Muscle of leg (tissue), 3 donors: ENCODE measurements at regions not wholly inside any gene's neighbourhood (a gene's known extent, or its start where the extent isn't known, plus 50 kb on each side); places are given as distances from the start of the nearest gene placed in this dataset.

Experiments
- DNase-seq: peaks from one replicate; pipeline ENCODE4 v3.0.0; 2013
- H3K27ac ChIP-seq: one replicate; pipeline ENCODE4 v1.5.1; 2013; ENCODE audit warnings: mild to moderate bottlenecking, low read length, control low read depth
- H3K27me3 ChIP-seq: one replicate; pipeline ENCODE4 v1.6.1; 2013; ENCODE audit warnings: low read length; ENCODE audit not compliant: control insufficient read depth, insufficient read depth
- H3K36me3 ChIP-seq: one replicate; pipeline ENCODE4 v1.6.1; 2013; ENCODE audit warnings: low read length; ENCODE audit not compliant: control insufficient read depth, insufficient read depth
- H3K4me1 ChIP-seq: one replicate; pipeline ENCODE4 v1.6.1; 2013; ENCODE audit warnings: low read length; ENCODE audit not compliant: control insufficient read depth, insufficient read depth
- H3K4me3 ChIP-seq: one replicate; pipeline ENCODE4 v1.5.1; 2013; ENCODE audit warnings: low read length, control low read depth
- H3K9me3 ChIP-seq: replicated peaks from 2 replicates; pipeline ENCODE4 v1.6.1; 2013; ENCODE audit warnings: low read depth, low read length; ENCODE audit not compliant: control insufficient read depth
- WGBS: methylation state at CpG from one replicate; pipeline ENCODE4 v1.1.5; 2013; ENCODE audit warnings: missing lambda C conversion rate; ENCODE audit not compliant: insufficient coverage; 5-methylcytosine and 5-hydroxymethylcytosine counted together

GRCh38 chr20:48409055-48409615 lies 418.7 kb downstream of the PREX1 start:
- Histone ChIP-seq H3K27me3 (peaks cover 12% of the 10 kb centered on the region), H3K36me3 (no peaks in the 10 kb centered on the region), H3K9me3 (no peaks in the 10 kb centered on the region), H3K4me1 (peaks cover 11% of the 10 kb centered on the region), H3K4me3 (no peak overlapping the region), H3K27ac (no peak overlapping the region)
- WGBS, result 62% methylated on average over 1 of the region's 4 CpGs
- DNase-seq, result no peak

GRCh38 chr20:48407710-48408109 lies 420.1 kb downstream of the PREX1 start:
- no peak for DNase-seq
- H3K27ac ChIP-seq, result no peak overlapping the region
- WGBS, result 96% methylated on average over 3 of the region's 6 CpGs
- peaks cover 14% of the 10 kb centered on the region for H3K27me3 ChIP-seq
- H3K36me3 ChIP-seq, result no peaks in the 10 kb centered on the region
- no peaks in the 10 kb centered on the region for H3K9me3 ChIP-seq
- no peak overlapping the region for H3K4me3 ChIP-seq
- H3K4me1 ChIP-seq, result peaks cover 11% of the 10 kb centered on the region

GRCh38 chr20:48406912-48407340 lies 420.9 kb downstream of the PREX1 start:
- no peak for DNase-seq
- Histone ChIP-seq H3K4me1 (peaks cover 10% of the 10 kb centered on the region), H3K36me3 (no peaks in the 10 kb centered on the region), H3K4me3 (no peak overlapping the region), H3K27me3 (peaks cover 14% of the 10 kb centered on the region), H3K9me3 (no peaks in the 10 kb centered on the region), H3K27ac (no peak overlapping the region)
- no CpG with 5 or more reads among the region's 5 CpGs for WGBS

- DNase-seq, result no peak
- H3K4me1 ChIP-seq, result peaks cover 6% of the 10 kb centered on the region
- H3K27ac ChIP-seq, result no peak overlapping the region
- H3K36me3 ChIP-seq, result no peaks in the 10 kb centered on the region
- WGBS, result 56% methylated on average over 3 of the region's 4 CpGs
- H3K9me3 ChIP-seq, result no peaks in the 10 kb centered on the region
- peaks cover 14% of the 10 kb centered on the region for H3K27me3 ChIP-seq
- H3K4me3 ChIP-seq, result no peak overlapping the region
Observed at GRCh38 chr20:48406498-48406897, 421.3 kb downstream of the PREX1 start.

- H3K27me3 ChIP-seq, result peaks cover 14% of the 10 kb centered on the region
- DNase-seq, result peak; percentile 22
Observed at GRCh38 chr20:48405909-48406308, 421.9 kb downstream of the PREX1 start.

GRCh38 chr20:48404598-48404997 lies 423.2 kb downstream of the PREX1 start:
- no peak overlapping the region for H3K27ac ChIP-seq
- no peaks in the 10 kb centered on the region for H3K9me3 ChIP-seq
- peaks cover 17% of the 10 kb centered on the region for H3K27me3 ChIP-seq
- no peaks in the 10 kb centered on the region for H3K36me3 ChIP-seq
- H3K4me3 ChIP-seq, result no peak overlapping the region
- peaks cover 3% of the 10 kb centered on the region for H3K4me1 ChIP-seq
- DNase-seq, result no peak
- WGBS, result 100% methylated on average over 5 of the region's 5 CpGs

More at GRCh38 chr20:48405909-48406308, 421.9 kb downstream of the PREX1 start:
- no peaks in the 10 kb centered on the region for H3K36me3 ChIP-seq
- no peak overlapping the region for H3K4me3 ChIP-seq
- 64% methylated on average over 13 of the region's 13 CpGs for WGBS
- peaks cover 3% of the 10 kb centered on the region for H3K4me1 ChIP-seq
- H3K27ac ChIP-seq, result no peak overlapping the region
- no peaks in the 10 kb centered on the region for H3K9me3 ChIP-seq

GRCh38 chr20:48403167-48403761 lies 424.5 kb downstream of the PREX1 start:
- Histone ChIP-seq H3K27ac (no peak overlapping the region), H3K4me1 (peaks cover 13% of the 10 kb centered on the region), H3K36me3 (no peaks in the 10 kb centered on the region), H3K4me3 (no peak overlapping the region), H3K9me3 (no peaks in the 10 kb centered on the region), H3K27me3 (peaks cover 17% of the 10 kb centered on the region)
- WGBS, result 79% methylated on average over 5 of the region's 7 CpGs
- DNase-seq, result no peak

- DNase-seq, result no peak
- Histone ChIP-seq H3K27ac (no peak overlapping the region), H3K36me3 (no peaks in the 10 kb centered on the region), H3K4me3 (no peak overlapping the region), H3K27me3 (peaks cover 13% of the 10 kb centered on the region), H3K9me3 (no peaks in the 10 kb centered on the region), H3K4me1 (peaks cover 29% of the 10 kb centered on the region)
- WGBS, result 60% methylated on average over 1 of the region's 6 CpGs
Observed at GRCh38 chr20:48401359-48401758, 426.4 kb downstream of the PREX1 start.

- H3K4me1 ChIP-seq, result peaks cover 35% of the 10 kb centered on the region
- H3K4me3 ChIP-seq, result no peak overlapping the region
- no peaks in the 10 kb centered on the region for H3K9me3 ChIP-seq
- no peaks in the 10 kb centered on the region for H3K36me3 ChIP-seq
- DNase-seq, result no peak
- no peak overlapping the region for H3K27ac ChIP-seq
- 72% methylated on average over 7 of the region's 8 CpGs for WGBS
- peaks cover 17% of the 10 kb centered on the region for H3K27me3 ChIP-seq
Observed at GRCh38 chr20:48400009-48400408, 427.8 kb downstream of the PREX1 start.

- Histone ChIP-seq H3K4me1 (peaks cover 35% of the 10 kb centered on the region), H3K36me3 (no peaks in the 10 kb centered on the region)
Observed at GRCh38 chr20:48398506-48399449, 429.0 kb downstream of the PREX1 start.

More at GRCh38 chr20:48398506-48399449, 429.0 kb downstream of the PREX1 start:
- DNase-seq, result peak; percentile 70
- WGBS, result 32% methylated on average over 15 of the region's 16 CpGs
- H3K27me3 ChIP-seq, result peaks cover 29% of the 10 kb centered on the region
- no peak overlapping the region for H3K27ac ChIP-seq
- no peak overlapping the region for H3K4me3 ChIP-seq
- H3K9me3 ChIP-seq, result no peaks in the 10 kb centered on the region
